GM19043 (cell line): ENCODE measurements at regions not wholly inside any gene's neighbourhood (a gene's known extent, or its start where the extent isn't known, plus 50 kb on each side); places are given as distances from the start of the nearest gene placed in this dataset.

Experiments
- ATAC-seq: cut with Tn5 transposase; IDR thresholded peaks from one replicate; pipeline ENCODE4 v1.9.1; 2021; ENCODE audit warnings: low read depth; ENCODE audit not compliant: unreplicated experiment

DNA sequence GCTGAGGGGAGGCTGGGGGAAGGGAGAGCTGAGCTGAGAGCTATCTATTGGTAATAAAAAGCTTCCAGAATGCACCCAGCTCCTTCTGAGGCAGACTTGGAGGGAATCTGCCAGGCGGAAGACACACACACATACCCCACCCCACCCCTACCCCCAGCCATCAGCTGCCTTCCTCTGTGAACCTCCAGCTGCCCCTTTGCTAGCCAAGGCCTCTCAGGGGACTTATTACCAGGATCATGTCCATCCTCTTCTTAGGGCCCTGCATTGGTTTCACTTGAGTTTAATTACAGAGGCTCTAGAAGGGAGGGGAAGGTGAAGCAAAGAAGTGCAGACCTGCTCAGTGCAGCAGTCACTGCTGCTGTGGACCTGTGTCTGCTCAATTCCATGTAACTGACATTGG is 156.4 kb downstream of the OMA1 start:
- no peak for ATAC-seq

DNA sequence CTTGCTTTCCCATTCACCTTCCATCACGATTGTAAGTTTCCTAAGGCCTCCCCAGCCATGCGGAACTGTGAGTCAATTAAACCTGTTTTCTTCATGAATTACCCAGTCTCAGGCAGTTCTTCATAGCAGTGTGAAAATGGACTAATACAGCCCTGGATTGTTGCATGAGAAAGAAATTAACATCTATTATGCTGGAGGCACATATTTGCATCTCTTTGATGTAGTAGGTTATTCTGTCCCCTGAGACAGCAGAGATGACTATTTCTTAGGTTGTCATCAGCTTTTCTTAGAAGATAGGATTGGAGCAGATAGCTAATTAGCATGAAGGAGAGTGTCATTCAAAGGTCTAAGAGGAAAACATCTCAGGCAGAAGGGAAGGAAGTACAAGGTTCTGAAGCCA is 166.2 kb downstream of the OMA1 start:
- ATAC-seq, result no peak

DNA sequence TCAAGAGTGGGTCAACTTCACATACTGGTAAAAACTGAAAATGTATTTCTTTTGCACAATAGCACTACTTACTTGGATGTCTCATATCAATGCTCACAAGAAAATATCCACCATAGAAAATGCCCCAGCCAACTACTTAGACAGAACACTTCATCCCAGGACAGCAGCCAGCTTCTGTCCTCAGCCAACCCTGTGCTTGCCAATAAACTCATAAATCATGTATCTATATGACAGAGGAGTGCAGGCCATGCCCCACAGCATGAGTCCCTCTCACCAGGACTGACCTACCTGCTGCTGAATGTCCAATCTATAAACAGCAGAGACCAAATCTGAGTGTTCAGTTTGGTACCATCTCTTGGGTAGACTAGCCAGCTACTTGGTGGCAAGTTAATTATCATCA is 179.3 kb downstream of the OMA1 start:
- ATAC-seq, result no peak

DNA sequence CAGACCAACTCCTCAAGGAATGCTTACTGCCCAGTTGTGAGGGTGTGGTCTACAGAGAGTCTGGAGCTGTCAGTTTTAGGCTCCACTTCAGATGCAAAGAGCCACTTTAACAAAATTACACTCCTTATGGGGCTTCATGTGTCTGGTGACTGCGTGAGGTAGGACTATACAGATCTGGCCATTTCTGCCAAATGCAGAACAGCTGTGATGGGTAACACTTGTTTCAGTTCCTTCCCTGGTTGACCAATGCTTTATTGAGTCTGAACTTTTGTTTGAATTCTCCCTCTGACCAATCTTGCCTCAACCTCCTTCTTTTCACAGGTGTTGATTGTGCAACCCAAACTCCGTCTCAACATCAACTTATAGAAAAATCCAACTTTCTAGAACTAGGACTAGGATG is 181.2 kb downstream of the OMA1 start:
- ATAC-seq, result no peak

DNA sequence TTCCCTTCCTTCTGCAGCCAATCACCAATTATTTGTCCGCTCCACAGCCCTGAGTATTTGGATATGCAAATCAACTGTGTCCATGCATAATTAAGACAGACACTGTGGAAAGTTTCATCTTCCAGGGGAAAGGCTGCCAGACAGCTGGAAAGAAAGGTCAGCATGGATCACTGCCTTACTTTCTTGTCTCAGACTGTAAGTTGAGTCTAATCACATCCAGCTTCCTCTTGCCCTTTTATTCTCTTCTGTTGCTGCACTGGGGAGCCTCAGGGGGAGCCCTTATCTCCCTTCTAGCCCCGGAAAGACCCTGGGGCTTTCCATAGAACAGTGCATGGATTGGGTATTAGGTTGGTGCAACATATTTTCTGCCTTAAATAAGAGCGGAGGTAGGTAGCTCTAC is 182.9 kb downstream of the OMA1 start:
- no peak for ATAC-seq

DNA sequence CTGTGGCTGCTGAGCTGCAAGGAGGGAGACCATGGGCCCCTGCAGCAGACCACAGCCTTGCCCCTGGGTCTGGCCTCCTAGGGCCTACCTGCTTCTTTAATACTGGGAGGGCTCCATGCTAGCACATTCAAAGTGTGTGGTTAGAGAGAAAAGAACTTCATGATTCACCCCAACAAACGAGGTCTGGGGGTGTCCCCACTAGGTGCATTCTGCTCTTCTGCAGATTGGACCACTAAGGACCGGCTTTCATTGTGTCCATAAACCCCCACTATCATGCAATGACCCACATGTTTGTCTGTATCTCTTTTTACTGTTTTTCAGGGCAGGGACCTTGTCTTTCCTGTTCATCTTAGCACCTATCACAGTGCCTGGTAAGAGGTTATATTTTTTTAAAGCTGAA is 185.4 kb downstream of the OMA1 start:
- no peak for ATAC-seq

DNA sequence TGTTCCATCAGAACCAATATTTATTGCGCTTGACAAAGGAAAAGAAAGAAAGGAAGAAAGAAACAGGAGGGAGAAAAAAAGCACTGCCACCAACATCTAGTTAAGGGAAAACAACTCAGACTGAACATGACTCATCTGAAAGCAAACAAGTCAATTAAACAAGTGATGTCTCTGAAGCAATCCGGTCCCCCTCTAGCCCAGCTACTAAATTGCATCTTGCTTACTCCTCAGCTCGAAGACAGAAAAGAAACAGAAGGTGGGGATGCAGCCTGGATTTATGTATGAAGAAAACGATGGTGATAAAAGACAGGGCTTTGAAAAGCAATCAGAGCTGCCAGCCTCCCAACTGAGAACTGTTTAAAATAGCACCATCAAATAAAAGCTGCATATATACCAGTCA is 188.2 kb downstream of the OMA1 start:
- no peak for ATAC-seq

DNA sequence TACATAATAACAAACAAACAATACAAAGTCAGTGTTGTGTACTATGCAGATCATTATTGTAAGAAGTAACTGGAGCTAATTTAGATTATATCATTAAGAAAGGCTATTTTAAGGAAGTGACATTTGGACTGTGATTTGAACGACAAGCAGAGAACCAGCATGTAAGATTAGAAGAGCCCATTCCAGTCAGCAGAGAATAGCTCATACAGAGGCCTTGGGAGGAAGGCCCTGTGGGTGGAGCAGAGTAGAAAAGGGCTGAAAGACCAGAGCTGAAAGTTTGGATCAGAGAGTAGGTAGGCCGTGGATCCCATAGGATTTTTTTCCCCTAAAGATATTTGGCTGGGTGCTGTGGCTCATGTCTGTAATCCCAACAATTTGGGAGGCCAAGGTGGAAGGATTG is 190.1 kb downstream of the OMA1 start:
- ATAC-seq, result no peak

DNA sequence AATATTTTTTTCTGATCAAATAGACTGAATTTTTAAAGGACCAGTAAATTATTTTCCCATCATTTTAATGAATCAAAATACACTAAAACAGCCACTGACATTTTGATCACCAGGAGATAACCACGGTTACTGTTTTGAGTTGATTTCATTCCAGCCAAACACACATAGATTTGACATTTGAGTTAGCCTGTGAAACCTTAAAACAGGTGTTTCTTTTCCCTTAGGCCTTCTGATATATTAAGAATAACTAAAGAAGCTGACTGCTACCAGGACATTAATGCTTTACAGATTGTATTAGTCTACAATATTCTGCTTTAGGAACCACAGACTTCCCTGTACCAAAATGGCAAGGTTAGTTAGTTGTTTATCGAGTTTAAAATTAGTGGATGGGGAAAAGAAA is 193.4 kb downstream of the OMA1 start:
- ATAC-seq, result no peak

DNA sequence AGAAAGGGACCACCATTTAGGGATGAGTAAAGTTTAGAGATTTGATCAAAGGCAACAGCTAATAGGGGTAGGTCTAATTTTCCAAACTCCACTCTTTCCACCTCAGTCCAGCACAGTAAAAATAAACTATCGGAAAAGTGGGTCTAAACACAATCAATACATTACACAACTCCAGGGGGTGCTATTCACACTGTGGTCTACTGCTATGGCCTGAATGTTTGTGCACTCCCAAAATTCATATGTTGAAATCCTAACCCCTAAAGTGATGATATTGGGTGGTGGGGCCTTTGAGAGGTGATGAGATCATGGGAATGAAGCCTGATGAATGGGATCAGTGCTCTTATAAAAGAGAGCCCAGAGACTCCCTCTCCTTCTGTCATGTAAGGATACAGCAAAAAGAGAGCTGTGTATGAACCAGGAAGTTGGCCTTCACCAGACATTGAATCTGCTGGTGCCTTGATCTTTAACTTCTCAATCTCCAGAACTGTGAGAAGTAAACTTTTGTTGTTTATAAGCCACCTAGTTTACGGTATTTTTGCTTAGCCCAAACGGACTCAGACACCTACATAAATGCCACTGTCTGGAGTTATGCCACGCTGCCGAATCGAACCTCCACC is 193.9 kb downstream of the OMA1 start:
- ATAC-seq, result no peak

DNA sequence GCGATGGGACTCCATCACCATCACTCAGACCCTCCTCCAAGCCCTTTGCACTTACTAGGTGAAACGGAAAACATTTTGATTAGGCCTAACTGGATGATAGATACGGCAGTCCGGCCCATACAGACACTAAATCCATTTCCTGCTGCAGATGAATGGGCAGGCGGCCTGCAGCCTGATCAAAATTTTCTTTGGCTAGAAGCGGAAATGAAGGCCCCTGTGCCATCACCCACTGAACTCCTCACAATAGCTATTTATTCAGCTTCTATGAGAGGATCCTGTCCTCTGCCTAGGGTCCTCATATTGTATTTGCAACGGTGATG is 200.5 kb downstream of the OMA1 start:
- no peak for ATAC-seq

DNA sequence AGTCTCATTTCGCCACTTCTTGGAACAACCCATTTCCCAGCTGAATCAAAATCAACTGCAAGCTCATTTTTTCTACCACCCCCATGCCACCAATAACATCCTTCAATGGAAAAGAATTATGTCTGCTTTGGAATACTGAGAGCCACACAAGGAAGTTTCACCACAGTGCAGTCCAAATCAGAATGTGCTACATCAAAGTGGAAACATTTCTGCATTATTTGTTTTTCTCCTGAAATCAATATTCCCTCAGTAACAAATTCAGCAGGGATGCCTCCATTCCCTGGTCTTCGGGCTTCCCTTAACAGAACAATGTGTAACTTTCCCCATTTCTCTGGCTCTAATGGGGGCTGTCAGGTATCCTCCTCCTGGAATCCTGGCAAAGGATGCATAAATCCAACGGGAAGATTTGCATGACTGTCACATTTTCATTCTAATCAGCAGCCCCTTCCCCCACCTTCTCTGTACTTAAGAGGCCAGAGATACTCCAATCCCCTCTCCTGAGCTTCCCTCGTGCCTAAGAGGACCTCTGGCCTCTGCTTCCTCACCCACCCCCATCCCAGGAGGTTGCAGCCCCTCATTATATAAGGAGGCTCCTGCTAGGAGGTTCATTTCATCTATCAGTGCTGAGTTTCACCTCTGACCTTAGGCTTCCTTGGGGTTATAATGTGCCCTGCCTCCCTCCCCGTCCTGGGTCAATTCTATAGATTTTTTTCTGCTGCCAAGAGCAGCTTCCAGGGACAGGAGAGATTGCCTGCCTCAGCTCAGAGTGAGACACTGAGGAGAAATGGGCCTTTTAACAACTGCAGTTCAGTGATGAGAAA is 201.1 kb downstream of the OMA1 start:
- no peak for ATAC-seq

DNA sequence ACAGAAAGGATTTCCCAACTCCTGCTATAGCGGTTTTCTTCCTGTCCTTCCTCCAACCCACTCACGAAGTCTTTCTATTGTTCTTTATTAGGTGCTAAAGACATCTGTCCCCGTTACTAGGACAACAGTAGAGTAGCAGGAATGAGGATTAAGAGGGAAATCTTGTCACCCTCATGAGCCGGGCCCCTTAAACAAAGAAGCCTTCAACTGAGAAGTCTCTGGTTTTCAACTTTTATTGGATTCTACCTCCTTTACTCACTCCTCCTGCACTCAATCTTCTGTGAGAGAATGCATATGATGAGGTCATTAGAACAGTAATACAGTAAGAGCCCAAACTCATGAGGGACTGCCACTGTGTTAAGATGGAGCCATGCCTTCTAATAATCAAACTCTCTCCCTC is 206.3 kb downstream of the OMA1 start:
- ATAC-seq, result no peak

DNA sequence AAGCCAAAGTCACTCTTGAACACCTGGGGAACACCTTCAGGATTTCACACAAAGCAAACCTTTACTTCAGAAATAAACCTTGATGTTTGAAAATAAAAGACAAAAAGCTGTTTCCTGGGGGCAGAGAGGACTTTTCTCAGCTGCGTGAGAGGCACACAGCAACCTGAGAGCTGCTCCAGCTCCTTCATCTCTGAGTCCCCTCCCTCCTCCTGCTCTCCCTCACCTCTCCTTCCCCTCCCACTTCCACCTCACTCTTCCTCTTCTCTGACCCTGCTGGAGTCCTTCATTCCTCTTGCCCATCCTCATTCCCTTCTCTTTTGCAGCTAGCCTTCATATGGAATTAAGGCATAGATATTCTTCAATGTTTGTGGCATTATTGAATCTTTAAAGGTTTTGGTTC is 208.4 kb downstream of the OMA1 start:
- ATAC-seq, result no peak

DNA sequence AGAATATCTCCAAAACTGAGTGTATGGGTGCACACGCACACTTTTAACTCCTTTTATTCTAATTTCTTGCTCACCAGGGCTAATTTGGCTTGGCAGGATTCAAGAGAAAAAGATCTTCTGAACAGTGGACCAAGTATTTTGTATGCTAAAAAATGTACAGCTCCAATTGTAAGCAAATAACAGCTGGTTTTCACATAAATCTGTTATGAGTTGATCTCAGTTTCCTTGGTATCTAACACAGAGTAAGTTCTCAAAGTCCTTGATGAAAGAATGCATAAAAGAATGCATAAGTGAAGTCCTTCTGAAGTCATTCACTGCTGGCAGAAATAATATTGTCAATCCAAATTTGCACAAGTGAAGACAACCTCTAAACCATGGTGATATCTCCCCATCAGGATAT is 213.0 kb downstream of the OMA1 start:
- no peak for ATAC-seq

DNA sequence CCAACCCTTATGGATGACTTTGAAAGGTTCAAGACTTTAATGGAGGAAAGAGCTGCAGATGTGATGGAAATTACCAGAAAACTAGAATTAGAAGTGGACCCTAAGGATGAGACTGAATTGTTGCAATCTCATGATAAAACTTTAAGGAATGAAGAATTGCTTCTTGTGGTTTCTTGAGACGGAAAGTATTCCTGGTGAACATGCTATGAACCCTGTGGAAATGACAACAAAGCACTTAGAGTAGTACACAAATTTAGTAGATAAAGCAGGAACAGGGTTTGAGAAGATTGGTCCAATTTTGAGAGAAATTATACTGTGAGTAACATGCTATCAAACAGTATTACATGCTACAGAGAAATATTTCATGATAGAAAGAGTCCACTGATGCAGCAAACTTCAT is 215.4 kb downstream of the OMA1 start:
- ATAC-seq, result no peak

DNA sequence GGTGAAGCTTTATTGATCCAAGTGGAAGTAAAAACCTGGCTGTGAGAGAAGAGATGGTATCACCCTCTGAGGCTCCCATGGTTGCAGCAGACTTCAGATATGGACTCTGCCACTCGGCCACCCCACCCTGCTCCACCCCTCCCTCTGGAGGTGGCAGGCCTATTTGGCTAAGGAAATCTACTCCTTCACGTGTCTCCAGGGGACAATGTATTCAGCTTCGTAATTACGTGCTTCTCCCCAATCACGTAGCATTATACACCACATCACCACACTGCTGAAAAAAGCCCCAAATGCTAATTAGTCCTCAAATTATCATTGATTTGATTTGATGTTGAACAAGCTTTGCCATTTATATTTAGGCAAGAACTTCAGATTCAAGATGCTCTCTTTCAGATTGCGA is 220.7 kb downstream of the OMA1 start:
- ATAC-seq, result no peak

DNA sequence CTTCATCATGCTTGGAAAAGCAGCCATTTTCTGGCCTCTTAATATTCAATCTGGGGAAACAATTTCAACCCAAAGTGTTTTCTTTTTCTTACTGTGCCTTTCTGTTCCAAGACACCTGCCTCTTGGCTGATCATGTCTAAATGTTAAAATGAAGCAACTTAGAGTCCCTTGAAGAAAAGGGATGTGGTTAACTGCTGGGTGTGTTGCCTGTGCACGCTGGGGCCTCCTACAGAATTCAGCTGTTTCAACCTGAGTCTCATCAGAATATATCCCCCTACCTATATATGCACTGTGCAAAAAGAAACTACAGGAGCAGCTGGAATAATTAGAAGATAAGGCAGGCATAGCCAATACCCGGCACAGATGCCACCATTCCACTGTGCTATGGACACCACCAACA is 222.0 kb downstream of the OMA1 start:
- no peak for ATAC-seq

DNA sequence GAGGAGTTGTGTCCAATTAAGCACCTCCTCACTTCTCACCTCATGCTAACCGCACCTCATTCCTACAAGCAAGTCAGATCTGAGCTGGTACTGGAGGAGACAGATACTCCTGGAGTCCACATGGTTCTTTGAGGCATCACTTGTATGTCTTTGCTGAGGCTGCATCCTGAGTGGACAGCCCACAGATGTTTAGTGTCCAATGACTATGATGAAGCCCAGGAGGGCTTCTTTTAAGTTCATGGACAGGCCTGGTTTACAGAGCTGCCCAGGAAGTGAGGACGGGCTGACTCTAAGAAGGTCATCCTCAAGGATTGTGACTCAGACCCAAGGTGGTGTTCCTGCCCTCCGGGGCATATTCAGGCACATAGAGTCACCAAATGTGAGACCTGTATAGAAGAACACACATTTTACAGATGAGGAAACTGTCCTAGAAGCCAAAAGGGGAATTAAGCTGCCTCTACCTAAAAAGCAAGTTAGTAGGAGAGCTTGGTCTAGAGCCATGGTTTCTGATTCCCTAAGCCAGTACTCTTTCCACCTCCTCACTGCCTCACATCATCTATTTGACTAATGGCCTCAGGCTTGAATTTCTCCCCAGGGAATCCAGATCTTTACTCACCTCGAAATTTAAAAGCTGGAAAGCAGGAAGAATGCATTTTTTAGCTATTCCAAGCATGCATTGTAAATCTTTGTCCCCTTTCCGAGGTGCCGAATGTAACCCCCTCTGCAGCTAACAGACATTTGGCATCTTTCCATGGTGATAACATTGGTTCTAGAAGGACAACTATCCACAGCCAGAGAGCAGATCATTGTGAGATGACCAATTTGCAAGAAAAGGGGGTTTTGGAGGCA is 228.1 kb downstream of the OMA1 start:
- no peak for ATAC-seq

DNA sequence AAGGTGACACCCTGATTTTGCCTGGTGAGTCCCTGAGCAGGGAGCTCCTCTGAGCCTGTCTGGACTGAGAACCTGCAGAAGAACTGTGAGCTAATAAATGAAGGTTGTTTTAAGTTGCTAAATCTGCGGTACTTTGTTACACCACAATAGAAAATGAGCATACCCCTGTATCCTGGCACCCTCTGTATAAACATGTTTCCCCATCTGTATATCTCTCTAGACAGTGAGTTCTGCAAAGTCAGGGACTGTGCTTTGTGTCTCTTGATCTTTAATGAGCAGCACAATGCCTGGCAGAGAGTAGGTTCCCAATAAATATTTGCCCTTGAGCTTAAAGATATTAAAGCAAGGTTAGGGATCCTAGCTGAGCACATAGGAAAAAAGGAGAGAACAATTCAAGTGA is 228.8 kb downstream of the OMA1 start:
- no peak for ATAC-seq

DNA sequence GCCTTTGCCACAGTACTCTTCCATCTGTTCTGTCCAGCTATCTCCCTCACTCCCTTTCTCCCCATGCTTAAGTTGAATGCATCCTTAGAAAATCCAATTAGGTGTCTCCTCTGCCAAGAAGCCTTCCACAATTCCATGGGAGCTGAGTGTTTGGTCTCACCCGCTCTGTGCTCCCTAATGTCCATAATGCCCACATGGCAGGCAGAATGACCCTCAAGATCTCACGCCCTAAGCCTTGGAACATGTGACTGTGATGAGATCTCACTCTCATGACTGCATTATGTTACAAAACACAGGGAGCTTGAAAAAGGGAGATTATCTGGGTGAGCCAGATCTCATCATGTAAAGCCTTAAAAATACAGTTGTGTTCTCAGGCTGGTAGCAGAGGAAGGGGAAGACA is 229.4 kb downstream of the OMA1 start:
- ATAC-seq, result no peak

DNA sequence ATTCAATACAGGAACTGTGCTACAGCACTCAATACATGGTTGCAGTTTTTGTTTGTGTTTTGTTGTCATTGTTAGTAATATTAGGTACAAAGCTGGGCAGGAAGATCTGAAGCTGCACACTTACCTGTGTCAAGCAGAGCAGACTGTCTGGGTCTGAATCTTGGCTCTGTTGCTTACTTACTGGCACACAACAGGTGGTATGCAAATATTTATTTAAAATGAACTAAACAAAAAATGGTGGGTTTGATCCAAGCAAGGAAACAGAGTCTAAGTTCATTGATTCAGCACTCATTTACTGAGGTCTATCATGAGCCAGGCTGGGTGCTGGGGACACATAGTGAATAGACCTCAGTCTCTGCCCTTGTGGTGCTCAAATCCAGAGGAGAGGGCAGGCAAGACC is 230.4 kb downstream of the OMA1 start:
- no peak for ATAC-seq
